HG03108 (cell line): ENCODE measurements at regions not wholly inside any gene's neighbourhood (a gene's known extent, or its start where the extent isn't known, plus 50 kb on each side); places are given as distances from the start of the nearest gene placed in this dataset.
A peak's percentile ranks its signal among the peaks of the same experiment; 100 is the strongest.

ENCODE experiments used
- ATAC-seq: cut with Tn5 transposase; IDR thresholded peaks from one replicate; pipeline ENCODE4 v1.9.1; 2021; ENCODE audit warnings: moderate library complexity; ENCODE audit not compliant: unreplicated experiment

GRCh38 chr7:113487925-113488731 lies 369.8 kb upstream of the SMIM30 start:
- no peak for ATAC-seq

GRCh38 chr7:113486548-113486947 lies 368.2 kb upstream of the SMIM30 start:
- no peak for ATAC-seq

- no peak for ATAC-seq
These were observed 365.3 kb upstream of the SMIM30 start for GRCh38 chr7:113483657-113484056.

- ATAC-seq: no peak
These were observed 362.2 kb upstream of the SMIM30 start for GRCh38 chr7:113480537-113480936.

- ATAC-seq: no peak
These were observed 345.9 kb upstream of the SMIM30 start for GRCh38 chr7:113464096-113464855.

GRCh38 chr7:113460067-113460466 lies 341.7 kb upstream of the SMIM30 start:
- ATAC-seq: no peak

- no peak for ATAC-seq
These were observed 338.2 kb upstream of the SMIM30 start for GRCh38 chr7:113456533-113456932.

GRCh38 chr7:113454597-113455169 lies 336.3 kb upstream of the SMIM30 start:
- no peak for ATAC-seq

- no peak for ATAC-seq
These were observed 333.9 kb upstream of the SMIM30 start for GRCh38 chr7:113452245-113452644.

- ATAC-seq: no peak
These were observed 328.4 kb upstream of the SMIM30 start for GRCh38 chr7:113446791-113447190.

GRCh38 chr7:113446391-113446790 lies 328.0 kb upstream of the SMIM30 start:
- ATAC-seq: no peak

GRCh38 chr7:113444261-113444660 lies 325.9 kb upstream of the SMIM30 start:
- ATAC-seq: no peak

- ATAC-seq: no peak
These were observed 321.8 kb upstream of the SMIM30 start for GRCh38 chr7:113440173-113440572.

GRCh38 chr7:113431406-113431805 lies 313.1 kb upstream of the SMIM30 start:
- ATAC-seq: no peak

- no peak for ATAC-seq
These were observed 305.9 kb upstream of the SMIM30 start for GRCh38 chr7:113424185-113424817.

GRCh38 chr7:113421696-113422330 lies 303.5 kb upstream of the SMIM30 start:
- ATAC-seq: peak; percentile 99

GRCh38 chr7:113414401-113415035 lies 296.2 kb upstream of the SMIM30 start:
- ATAC-seq: no peak

- ATAC-seq: no peak
These were observed 294.1 kb upstream of the SMIM30 start for GRCh38 chr7:113412410-113412809.

- ATAC-seq: no peak
These were observed 292.4 kb upstream of the SMIM30 start for GRCh38 chr7:113410796-113411195.

- ATAC-seq: no peak
These were observed 290.6 kb upstream of the SMIM30 start for GRCh38 chr7:113408999-113409398.
